SK-N-MC (cell line): ENCODE measurements at regions not wholly inside any gene's neighbourhood (a gene's known extent, or its start where the extent isn't known, plus 50 kb on each side); places are given as distances from the start of the nearest gene placed in this dataset.

Experiments used
- EZH2 ChIP-seq: fragments of 200-600 bp; sonication (generic); IDR thresholded peaks from one replicate; pipeline ENCODE4 v1.6.1; 2017; ENCODE audit warnings: antibody characterized with exemption
- POLR2AphosphoS5 ChIP-seq: IDR thresholded peaks from 2 replicates; pipeline ENCODE4 v1.6.1; 2012; ENCODE audit warnings: mild to moderate bottlenecking, low read depth, low read length, borderline replicate concordance

GRCh38 chr11:80293293-80293692, 852.5 kb upstream of the TENM4 start:
- no peak for TF ChIP-seq EZH2
- no peak for TF ChIP-seq POLR2AphosphoS5
